ENCODE measurements at regions not wholly inside any gene's neighbourhood (a gene's known extent, or its start where the extent isn't known, plus 50 kb on each side); places are given as distances from the start of the nearest gene placed in this dataset.

- Histone ChIP-seq H3K27ac (no peak overlapping the region), H3K4me1 (no peaks in the 10 kb centered on the region), H3K27me3 (no peaks in the 10 kb centered on the region), H3K9me3 (no peaks in the 10 kb centered on the region), H3K36me3 (no peaks in the 10 kb centered on the region), H3K4me3 (no peak overlapping the region)
- no peak for TF ChIP-seq POLR2A (IDR thresholded peaks at IDR 0.05)
- TF ChIP-seq, protein P1, sequence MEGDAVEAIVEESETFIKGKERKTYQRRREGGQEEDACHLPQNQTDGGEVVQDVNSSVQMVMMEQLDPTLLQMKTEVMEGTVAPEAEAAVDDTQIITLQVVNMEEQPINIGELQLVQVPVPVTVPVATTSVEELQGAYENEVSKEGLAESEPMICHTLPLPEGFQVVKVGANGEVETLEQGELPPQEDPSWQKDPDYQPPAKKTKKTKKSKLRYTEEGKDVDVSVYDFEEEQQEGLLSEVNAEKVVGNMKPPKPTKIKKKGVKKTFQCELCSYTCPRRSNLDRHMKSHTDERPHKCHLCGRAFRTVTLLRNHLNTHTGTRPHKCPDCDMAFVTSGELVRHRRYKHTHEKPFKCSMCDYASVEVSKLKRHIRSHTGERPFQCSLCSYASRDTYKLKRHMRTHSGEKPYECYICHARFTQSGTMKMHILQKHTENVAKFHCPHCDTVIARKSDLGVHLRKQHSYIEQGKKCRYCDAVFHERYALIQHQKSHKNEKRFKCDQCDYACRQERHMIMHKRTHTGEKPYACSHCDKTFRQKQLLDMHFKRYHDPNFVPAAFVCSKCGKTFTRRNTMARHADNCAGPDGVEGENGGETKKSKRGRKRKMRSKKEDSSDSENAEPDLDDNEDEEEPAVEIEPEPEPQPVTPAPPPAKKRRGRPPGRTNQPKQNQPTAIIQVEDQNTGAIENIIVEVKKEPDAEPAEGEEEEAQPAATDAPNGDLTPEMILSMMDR (IDR thresholded peaks at IDR 0.05): no peak
- DNase-seq: no peak
- intact Hi-C loops (cut with DNase I; ENCODE audit: low total_unique reads): no loop called here
Measured at GRCh38 chr1:185626344-185626743, 107.8 kb upstream of the HMCN1 start.

- Histone ChIP-seq H3K27me3 (no peaks in the 10 kb centered on the region), H3K4me1 (no peaks in the 10 kb centered on the region), H3K36me3 (no peaks in the 10 kb centered on the region), H3K9me3 (no peaks in the 10 kb centered on the region), H3K4me3 (no peak overlapping the region), H3K27ac (no peak overlapping the region)
- intact Hi-C loops (cut with DNase I; ENCODE audit: low total_unique reads): no loop called here
- TF ChIP-seq, protein P1 (IDR thresholded peaks at IDR 0.05): no peak
- TF ChIP-seq POLR2A (IDR thresholded peaks at IDR 0.05): no peak
- DNase-seq: no peak
Measured at GRCh38 chr1:185610954-185611353, 123.2 kb upstream of the HMCN1 start.

DNA sequence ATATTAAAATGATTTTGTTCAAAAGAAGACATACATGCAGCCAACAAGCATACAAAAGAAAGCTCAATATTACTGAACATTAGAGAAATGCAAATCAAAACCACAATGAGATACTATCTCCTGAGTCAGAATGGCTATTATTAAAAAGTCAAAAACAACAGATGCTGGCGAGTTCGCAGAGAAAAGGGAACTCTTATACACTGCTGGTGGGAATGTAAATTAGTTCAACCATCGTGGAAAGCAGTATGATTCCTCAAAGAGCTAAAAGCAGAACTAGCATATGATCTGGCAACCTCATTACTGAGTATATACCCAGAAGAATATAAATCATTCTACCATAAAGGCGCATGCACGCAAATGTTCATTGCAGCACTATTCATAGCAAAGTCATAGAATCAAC is 126.0 kb upstream of the HMCN1 start:
- H3K9me3 ChIP-seq: no peaks in the 10 kb centered on the region
- intact Hi-C loops (cut with DNase I; ENCODE audit: low total_unique reads): no loop called here
- H3K36me3 ChIP-seq: no peaks in the 10 kb centered on the region

DNA sequence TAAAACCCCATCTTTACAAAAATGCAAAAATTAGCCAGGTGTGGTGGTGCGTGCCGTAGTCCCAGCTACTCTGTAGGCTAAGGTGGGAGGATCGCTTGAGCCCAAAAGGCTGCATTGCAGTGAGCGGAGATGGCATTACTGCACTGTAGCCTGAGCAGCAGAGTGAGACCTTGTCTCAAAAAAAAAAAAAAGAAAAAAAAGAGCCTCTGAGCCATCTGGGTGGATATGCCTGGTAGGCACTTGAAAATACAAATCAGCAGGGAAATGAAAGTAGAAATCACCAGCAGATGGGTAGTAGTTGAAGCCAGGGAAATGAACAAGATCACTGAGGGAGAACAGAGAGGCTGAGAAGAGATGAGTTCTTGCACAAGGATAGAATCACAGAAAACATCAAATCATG is 131.0 kb upstream of the HMCN1 start:
- no peak for TF ChIP-seq POLR2A (IDR thresholded peaks at IDR 0.05)
- TF ChIP-seq, protein P1 (IDR thresholded peaks at IDR 0.05): no peak
- intact Hi-C loops (cut with DNase I; ENCODE audit: low total_unique reads): no loop called here

More for the DNA sequence above, 126.0 kb upstream of the HMCN1 start:
- no peak for TF ChIP-seq POLR2A (IDR thresholded peaks at IDR 0.05)
- TF ChIP-seq, protein P1 (IDR thresholded peaks at IDR 0.05): no peak
- Histone ChIP-seq H3K4me3 (no peak overlapping the region), H3K4me1 (no peaks in the 10 kb centered on the region), H3K27me3 (no peaks in the 10 kb centered on the region), H3K27ac (no peak overlapping the region)
- no peak for DNase-seq

GRCh38 chr1:185601189-185601588 is 133.0 kb upstream of the HMCN1 start:
- Histone ChIP-seq H3K27me3 (no peaks in the 10 kb centered on the region), H3K4me1 (no peaks in the 10 kb centered on the region), H3K36me3 (no peaks in the 10 kb centered on the region), H3K27ac (no peak overlapping the region), H3K9me3 (no peaks in the 10 kb centered on the region), H3K4me3 (no peak overlapping the region)
- DNase-seq: no peak
- intact Hi-C loops (cut with DNase I; ENCODE audit: low total_unique reads): no loop called here
- no peak for TF ChIP-seq POLR2A (IDR thresholded peaks at IDR 0.05)
- TF ChIP-seq, protein P1 (IDR thresholded peaks at IDR 0.05): no peak

More for the DNA sequence above, 131.0 kb upstream of the HMCN1 start:
- H3K27me3 ChIP-seq: no peaks in the 10 kb centered on the region
- H3K9me3 ChIP-seq: no peaks in the 10 kb centered on the region
- H3K4me3 ChIP-seq: no peak overlapping the region
- H3K36me3 ChIP-seq: no peaks in the 10 kb centered on the region
- DNase-seq: no peak
- H3K4me1 ChIP-seq: no peaks in the 10 kb centered on the region
- H3K27ac ChIP-seq: no peak overlapping the region
